ENCODE measurements at regions not wholly inside any gene's neighbourhood (a gene's known extent, or its start where the extent isn't known, plus 50 kb on each side); places are given as distances from the start of the nearest gene placed in this dataset.
A peak's percentile ranks its signal among the peaks of the same experiment; 100 is the strongest.
"Not testable (repeated sequence)": the region's sequence is repeated elsewhere in the genome, so short reads cannot be mapped to it uniquely, and the experiment has no call there.

DNA sequence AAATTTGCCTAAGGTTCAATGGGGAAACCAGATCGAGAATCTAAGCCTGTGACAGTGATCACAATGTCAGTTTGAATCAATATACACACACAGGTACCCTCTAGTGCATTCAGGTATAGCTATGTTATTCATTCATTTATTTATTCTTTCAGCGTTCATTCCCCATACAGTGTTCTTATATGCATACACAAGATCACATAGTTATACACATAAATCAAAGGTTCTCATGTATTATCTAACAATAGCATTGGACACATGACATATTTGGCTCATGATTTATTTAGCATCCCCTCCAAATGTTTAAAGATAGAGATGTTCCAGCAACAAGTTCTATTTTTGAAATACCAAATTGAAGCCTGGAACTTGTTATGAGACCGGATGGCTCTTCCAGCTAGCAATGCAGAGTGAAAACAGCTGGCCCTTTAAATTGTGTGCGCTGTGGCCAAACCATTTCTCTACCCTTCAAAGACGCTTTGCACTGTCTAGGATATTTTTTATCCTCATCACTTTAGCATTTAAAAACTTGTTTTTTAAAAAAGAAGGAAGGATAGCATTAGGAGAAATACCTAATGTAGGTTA is 131.0 kb downstream of the ATXN3L start:
- DNase-seq (ENCODE audit: low read depth, low spot score): no peak

GRCh38 chrX:13186643-13187042 is 133.2 kb downstream of the ATXN3L start:
- DNase-seq (ENCODE audit: low read depth, low spot score): not testable (repeated sequence)

DNA sequence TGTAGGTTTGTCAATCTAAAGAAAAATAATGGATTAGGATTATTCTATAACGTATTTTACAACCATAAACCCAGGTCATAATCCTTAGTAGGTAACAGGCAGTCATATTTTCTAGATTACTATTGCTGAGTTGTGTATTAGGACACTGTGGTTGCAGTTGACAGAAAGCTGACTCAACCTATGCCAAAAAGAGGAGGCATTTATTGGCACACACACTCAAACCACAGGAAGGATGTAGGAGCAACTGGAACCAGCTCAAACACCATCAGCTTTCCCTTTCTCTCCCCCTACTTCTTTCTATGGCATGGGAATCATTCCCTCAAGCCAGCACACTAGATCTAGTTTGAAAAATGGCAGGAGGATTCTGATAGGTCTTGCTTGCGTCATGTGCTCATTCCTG is 136.4 kb upstream of the FAM9C start:
- DNase-seq (ENCODE audit: low read depth, low spot score): no peak

GRCh38 chrX:13179586-13179985 is 135.2 kb upstream of the FAM9C start:
- no peak for DNase-seq (ENCODE audit: low read depth, low spot score)

DNA sequence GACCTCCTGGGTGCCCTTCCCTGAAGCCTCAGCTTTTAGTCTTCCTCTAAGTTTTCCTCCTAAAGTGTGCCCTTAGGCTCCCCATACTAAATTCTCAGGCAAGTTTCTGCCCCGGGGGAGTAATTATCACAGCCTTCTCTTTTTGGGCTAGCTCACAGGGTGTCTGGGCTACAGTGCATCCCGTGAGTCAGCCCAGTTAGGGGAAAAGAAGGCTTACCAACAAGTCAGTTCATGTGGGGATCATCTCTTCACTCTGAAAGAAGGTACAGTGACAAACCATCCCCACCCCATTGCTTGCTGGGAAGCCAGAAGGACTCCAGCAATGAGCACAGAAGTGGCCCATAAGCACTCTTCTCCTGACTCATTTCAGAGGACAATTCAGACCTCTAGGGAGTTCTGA is 134.7 kb upstream of the FAM9C start:
- DNase-seq (ENCODE audit: low read depth, low spot score): no peak

GRCh38 chrX:13177921-13178566 is 133.6 kb upstream of the FAM9C start:
- no peak for DNase-seq (ENCODE audit: low read depth, low spot score)

DNA sequence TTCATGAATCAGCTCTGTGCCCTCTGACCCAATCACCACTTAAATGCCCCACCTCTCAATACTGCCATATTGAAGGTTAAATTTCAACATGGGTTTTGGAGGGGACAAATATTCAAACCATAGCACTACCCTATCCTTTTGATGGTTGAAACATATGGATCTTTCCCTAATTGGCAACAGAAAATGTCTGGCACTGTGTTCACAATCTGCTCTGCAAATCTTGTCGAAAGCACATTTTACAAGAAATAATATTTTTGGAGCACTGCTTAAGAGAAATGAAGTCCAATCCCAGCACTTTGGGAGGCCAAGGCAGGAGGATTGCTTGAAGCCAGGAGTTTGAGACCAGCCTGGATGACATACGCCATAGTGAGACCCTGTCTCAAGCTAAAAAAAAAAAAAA is 130.6 kb upstream of the FAM9C start:
- DNase-seq (ENCODE audit: low read depth, low spot score): no peak

DNA sequence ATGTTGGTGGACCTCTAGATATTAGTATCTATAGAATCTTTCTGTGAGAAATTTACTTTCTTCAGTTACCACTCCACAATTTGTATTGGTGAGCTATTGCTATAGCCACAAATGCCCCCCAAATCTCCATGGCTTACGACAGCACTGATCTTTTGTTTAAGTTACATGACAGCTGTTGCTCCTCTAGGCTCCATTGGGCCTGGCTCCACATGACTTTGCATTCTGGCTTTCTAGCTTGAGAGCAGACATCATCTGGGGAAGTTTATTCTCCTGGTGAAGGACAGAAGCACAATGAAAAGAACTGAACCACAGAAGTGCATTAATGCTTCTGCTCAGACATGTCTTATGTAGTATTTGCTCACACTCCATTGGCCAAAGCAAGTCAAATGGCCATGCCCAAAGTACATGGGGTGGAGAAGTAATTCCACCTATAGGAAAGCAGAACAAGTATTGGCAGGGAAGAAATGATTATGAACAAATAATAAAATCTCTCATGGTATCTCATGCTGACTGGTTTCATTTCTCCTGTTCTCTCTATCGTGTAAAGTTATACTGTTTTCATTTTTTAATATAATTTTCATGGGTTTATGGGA is 126.6 kb upstream of the FAM9C start:
- DNase-seq (ENCODE audit: low read depth, low spot score): no peak

- no peak for DNase-seq (ENCODE audit: low read depth, low spot score)
These were observed 125.3 kb upstream of the FAM9C start for GRCh38 chrX:13169684-13170083.

- no peak for DNase-seq (ENCODE audit: low read depth, low spot score)
These were observed 123.8 kb upstream of the FAM9C start for GRCh38 chrX:13168269-13168668.

DNA sequence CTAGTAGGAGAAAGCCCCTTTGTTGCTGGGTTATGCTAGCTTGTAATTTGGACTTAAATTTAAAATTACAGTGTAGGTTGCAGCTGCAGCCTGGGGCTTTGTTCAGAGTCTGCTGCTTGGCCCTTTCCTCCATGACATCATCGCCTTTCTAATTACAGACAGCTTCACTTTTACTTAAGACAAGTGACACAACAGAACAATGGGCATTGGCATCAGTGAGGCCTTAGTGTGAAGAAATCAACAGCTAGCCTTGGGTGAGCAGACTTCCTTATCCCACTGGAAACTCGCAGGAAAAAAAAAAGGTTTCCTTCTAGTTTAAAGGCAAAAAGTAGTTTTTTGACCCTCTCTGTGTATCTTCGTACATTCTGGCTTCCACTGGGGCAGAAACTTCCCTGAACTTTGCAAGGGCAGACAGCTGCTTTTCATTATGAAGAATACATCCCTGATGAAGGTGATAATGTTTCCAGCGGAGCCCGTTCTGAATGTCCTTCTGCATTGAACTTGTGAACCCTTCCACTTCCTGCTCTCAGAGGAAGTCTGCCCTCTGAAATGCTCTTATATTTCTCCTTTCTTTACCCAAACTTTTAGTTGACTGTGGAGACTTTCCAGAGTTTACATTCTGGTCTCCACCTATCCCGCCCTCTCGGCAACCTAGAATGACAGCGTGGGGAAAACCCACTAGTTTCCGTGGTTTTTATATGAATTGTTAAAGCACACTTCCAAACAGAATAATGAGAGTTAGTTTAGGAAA is 123.2 kb upstream of the FAM9C start:
- DNase-seq (ENCODE audit: low read depth, low spot score): no peak

DNA sequence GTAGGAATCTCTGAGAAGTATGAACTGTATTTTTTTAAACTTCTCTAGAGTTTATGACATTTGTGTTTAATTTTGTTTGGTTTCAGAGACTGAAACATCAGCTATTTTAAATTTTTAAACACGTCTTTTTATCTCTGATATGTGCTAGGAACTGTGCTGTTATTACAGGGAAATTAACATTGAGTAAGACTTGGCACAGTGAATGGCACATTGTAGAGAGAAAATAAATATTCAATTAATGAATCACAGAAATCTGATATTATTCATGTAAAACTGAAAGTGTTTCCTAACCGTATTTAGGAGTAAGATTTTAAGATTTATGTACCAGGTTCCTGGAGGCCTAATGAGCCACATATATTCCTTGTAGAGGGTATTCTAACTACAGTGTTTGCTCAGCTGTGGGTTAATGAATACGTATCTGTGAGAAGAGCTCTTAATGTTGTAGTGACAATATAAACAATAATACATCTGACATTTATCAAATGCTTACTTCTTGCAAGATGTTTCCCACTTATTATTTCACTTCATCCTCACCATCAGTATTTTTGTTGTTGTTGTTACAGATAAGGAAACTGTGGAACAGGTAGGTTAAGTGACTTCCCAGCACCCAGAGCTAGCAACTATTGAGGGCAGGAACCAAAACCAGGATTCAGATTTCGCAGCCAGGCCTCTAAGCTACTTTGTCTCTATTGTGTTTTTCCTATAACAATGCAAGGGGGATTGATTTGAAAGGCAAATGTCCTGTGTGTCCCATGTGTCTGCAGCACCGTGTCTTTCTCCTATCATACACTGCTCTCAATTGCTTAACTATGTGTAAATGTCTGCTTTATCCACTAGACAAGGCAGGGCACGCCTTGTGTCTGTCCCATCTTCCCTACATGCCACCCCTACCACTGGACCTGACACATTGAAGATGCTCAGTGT is 121.1 kb upstream of the FAM9C start:
- no peak for DNase-seq (ENCODE audit: low read depth, low spot score)

DNA sequence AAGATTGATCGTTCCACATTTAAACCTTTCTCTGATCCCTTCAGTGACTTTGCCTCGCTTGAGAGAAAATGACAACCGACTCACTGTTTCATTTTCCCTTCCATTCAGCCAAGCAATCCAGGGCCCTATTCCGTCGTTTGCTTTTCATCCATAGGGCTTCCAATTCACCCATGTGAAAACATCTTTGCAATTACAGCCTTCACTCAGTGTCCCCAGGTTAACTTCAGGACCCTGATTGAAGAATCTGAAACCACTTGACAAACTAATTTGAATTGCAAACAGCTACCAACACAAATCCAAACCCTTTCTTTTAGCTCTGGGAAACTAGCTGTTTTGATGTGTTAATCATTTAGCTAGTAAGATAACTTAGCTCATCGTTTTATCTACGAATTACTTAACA is 120.2 kb upstream of the FAM9C start:
- peak; percentile 54 for DNase-seq (ENCODE audit: low read depth, low spot score)

- no peak for DNase-seq (ENCODE audit: low read depth, low spot score)
These were observed 118.5 kb upstream of the FAM9C start for GRCh38 chrX:13162772-13163410.

- DNase-seq (ENCODE audit: low read depth, low spot score): no peak
These were observed 115.5 kb upstream of the FAM9C start for GRCh38 chrX:13159886-13160285.

- DNase-seq (ENCODE audit: low read depth, low spot score): no peak
These were observed 114.5 kb upstream of the FAM9C start for GRCh38 chrX:13158911-13159310.

- DNase-seq (ENCODE audit: low read depth, low spot score): not testable (repeated sequence)
These were observed 111.1 kb upstream of the FAM9C start for GRCh38 chrX:13155550-13155949.

GRCh38 chrX:13153796-13154195 is 109.4 kb upstream of the FAM9C start:
- DNase-seq (ENCODE audit: low read depth, low spot score): no peak

DNA sequence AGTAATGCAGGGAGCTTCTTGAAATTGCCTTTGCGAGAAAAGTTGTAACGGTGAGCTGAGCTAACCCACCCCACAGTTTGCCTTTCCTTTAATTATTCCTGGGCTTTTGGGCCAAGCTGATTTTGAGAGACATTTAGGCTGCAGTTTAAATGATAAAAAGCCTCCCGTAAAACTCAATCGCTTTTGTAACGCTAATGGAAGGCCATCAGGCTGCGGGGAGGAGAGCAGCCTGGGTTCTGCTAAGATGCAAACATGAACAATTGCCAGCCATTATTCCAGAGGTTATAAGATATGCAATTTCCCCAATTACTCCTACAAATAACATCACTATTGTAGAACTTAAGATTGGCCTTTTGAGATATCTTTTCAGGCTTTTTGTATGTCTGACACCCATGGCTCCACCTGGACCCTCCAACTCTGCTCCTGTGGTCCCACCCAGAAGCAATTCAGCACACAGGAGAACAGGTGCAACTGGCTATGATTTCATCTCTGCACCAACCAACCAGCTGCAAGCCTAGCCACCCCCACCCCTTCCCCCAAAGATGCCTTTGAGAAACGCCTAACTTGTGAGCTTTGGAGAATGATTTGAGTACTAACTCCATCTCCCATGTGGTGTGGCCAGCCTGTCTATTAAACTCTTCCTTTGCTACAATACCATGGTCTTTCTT is 108.2 kb upstream of the FAM9C start:
- DNase-seq (ENCODE audit: low read depth, low spot score): no peak

GRCh38 chrX:13151828-13152517 is 107.6 kb upstream of the FAM9C start:
- DNase-seq (ENCODE audit: low read depth, low spot score): no peak

All from iPS DF 19.7 (cell line).